ENCODE measurements at regions not wholly inside any gene's neighbourhood (a gene's known extent, or its start where the extent isn't known, plus 50 kb on each side); places are given as distances from the start of the nearest gene placed in this dataset.

- no CpG with 5 or more reads among the region's 4 CpGs for WGBS, 2 experiments (ENCODE audit: extremely low coverage in 2 of 2, insufficient read length in 1 of 2)
- Histone ChIP-seq H3K9me1 (ENCODE audit: insufficient read depth, low read length) (no peaks in the 10 kb centered on the region), H3K36me3 (ENCODE audit: control insufficient read depth, insufficient read depth, low read length) (no peaks in the 10 kb centered on the region), H4K5ac (ENCODE audit: low read depth, low read length) (no peak overlapping the region), H3K27ac (ENCODE audit: insufficient read depth, low read length) (no peak overlapping the region), H2BK15ac (ENCODE audit: low read depth, low read length) (no peak overlapping the region), H3K4me3 (ENCODE audit: insufficient read depth, low read depth, low read length) (no peak overlapping the region), H3K9ac (ENCODE audit: low read depth, low read length) (no peak overlapping the region), H2AFZ (replicated peaks; ENCODE audit: low read length, poor library complexity) (no peak overlapping the region), H3K9me3 (ENCODE audit: control insufficient read depth, insufficient read depth, low read length) (peaks cover 36% of the 10 kb centered on the region), H3K18ac (ENCODE audit: low read depth, low read length) (no peak overlapping the region), H3K4me2 (ENCODE audit: low read depth, low read length) (no peak overlapping the region), H3K27me3 (ENCODE audit: control insufficient read depth, insufficient read depth, low read length) (no peaks in the 10 kb centered on the region), H3K14ac (replicated peaks; ENCODE audit: low read depth, low read length) (no peak overlapping the region), H2BK5ac (ENCODE audit: low read depth, low read length, poor library complexity, severe bottlenecking) (no peak overlapping the region), H2BK20ac (ENCODE audit: low read depth, low read length) (no peak overlapping the region), H2AK9ac (replicated peaks; ENCODE audit: low read depth, low read length, poor library complexity) (no peak overlapping the region), H3K23ac (ENCODE audit: low read depth, low read length) (no peak overlapping the region), H4K91ac (ENCODE audit: insufficient read depth, low read depth, low read length) (no peak overlapping the region), H3K79me1 (ENCODE audit: low read depth in 1 of 2, low read length in 2 of 2) (no peaks in the 10 kb centered on the region), H4K8ac (ENCODE audit: low read depth in 2 of 2, low read length in 2 of 2) (no peak overlapping the region), H2BK120ac (ENCODE audit: low read depth, low read length) (no peak overlapping the region), H3K4ac (ENCODE audit: low read depth, low read length) (no peak overlapping the region), H2AK5ac (ENCODE audit: low read depth, low read length) (no peak overlapping the region), H3K4me1 (ENCODE audit: control insufficient read depth, insufficient read depth, low read length) (no peaks in the 10 kb centered on the region), H4K20me1 (ENCODE audit: insufficient read depth, low read length) (no peaks in the 10 kb centered on the region), H3K56ac (ENCODE audit: extremely low read depth, insufficient read depth, low read length) (no peak overlapping the region)
- TF ChIP-seq BHLHE40 (IDR thresholded peaks at IDR 0.05; ENCODE audit: low read depth, low read length) (no peak), POLR2A (IDR thresholded peaks at IDR 0.05; ENCODE audit: low read depth, low read length) (no peak), CEBPB (IDR thresholded peaks at IDR 0.05; ENCODE audit: low read depth, low read length) (no peak), NFE2L2 (IDR thresholded peaks at IDR 0.05; ENCODE audit: low read depth, low read length) (no peak), MAZ (IDR thresholded peaks at IDR 0.05; ENCODE audit: borderline replicate concordance, low read depth, low read length) (no peak), RFX5 (IDR thresholded peaks at IDR 0.05; ENCODE audit: low read depth, low read length) (no peak), ELK1 (IDR thresholded peaks at IDR 0.05; ENCODE audit: borderline replicate concordance, low read depth, low read length) (no peak), CHD1 (IDR thresholded peaks at IDR 0.05; ENCODE audit: low read depth, low read length) (no peak), USF2 (IDR thresholded peaks at IDR 0.05; ENCODE audit: low read depth, low read length) (no peak), SMC3 (IDR thresholded peaks at IDR 0.05; ENCODE audit: low read depth, low read length) (no peak), RAD21 (IDR thresholded peaks at IDR 0.05; ENCODE audit: low read length) (no peak), MXI1 (IDR thresholded peaks at IDR 0.05; ENCODE audit: borderline replicate concordance, low read depth, low read length) (no peak), RCOR1 (IDR thresholded peaks at IDR 0.05; ENCODE audit: insufficient replicate concordance, low read length) (no peak), FOS (IDR thresholded peaks at IDR 0.05; ENCODE audit: low read depth, low read length) (no peak), MAFK (IDR thresholded peaks at IDR 0.05; ENCODE audit: low read depth, low read length) (no peak)
- TF ChIP-seq, protein P1, sequence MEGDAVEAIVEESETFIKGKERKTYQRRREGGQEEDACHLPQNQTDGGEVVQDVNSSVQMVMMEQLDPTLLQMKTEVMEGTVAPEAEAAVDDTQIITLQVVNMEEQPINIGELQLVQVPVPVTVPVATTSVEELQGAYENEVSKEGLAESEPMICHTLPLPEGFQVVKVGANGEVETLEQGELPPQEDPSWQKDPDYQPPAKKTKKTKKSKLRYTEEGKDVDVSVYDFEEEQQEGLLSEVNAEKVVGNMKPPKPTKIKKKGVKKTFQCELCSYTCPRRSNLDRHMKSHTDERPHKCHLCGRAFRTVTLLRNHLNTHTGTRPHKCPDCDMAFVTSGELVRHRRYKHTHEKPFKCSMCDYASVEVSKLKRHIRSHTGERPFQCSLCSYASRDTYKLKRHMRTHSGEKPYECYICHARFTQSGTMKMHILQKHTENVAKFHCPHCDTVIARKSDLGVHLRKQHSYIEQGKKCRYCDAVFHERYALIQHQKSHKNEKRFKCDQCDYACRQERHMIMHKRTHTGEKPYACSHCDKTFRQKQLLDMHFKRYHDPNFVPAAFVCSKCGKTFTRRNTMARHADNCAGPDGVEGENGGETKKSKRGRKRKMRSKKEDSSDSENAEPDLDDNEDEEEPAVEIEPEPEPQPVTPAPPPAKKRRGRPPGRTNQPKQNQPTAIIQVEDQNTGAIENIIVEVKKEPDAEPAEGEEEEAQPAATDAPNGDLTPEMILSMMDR (conservative IDR thresholded peaks at IDR 0.05; ENCODE audit: low read depth, low read length): no peak
- dilution Hi-C loops (cut with HindIII; ENCODE audit: low sequenced_read_pairs, unreplicated experiment): no loop called here
- in situ Hi-C loops (cut with MboI; ENCODE audit: low sequenced_read_pairs): no loop called here
- POLR2A ChIA-PET (ENCODE audit: unreplicated experiment): no interaction called here
- CTCF ChIA-PET: no interaction called here
- ATAC-seq (ENCODE audit: low read depth) (no peak), DNase-seq (no peak)
- BruUV-seq (replicated peaks): no TSS peak
- intact Hi-C loops (cut with micrococcal nuclease): no loop called here
These were observed 932.2 kb downstream of the TBC1D22A start for GRCh38 chr22:47694536-47695130.

All from IMR-90 (cell line).